HPDE6-E6E7 (cell line): ENCODE measurements at regions not wholly inside any gene's neighbourhood (a gene's known extent, or its start where the extent isn't known, plus 50 kb on each side); places are given as distances from the start of the nearest gene placed in this dataset.

Experiments used
- DNase-seq: peaks from one replicate; pipeline ENCODE4 v3.0.0; 2011; ENCODE audit warnings: missing footprints; ENCODE audit errors: extremely low spot score

DNA sequence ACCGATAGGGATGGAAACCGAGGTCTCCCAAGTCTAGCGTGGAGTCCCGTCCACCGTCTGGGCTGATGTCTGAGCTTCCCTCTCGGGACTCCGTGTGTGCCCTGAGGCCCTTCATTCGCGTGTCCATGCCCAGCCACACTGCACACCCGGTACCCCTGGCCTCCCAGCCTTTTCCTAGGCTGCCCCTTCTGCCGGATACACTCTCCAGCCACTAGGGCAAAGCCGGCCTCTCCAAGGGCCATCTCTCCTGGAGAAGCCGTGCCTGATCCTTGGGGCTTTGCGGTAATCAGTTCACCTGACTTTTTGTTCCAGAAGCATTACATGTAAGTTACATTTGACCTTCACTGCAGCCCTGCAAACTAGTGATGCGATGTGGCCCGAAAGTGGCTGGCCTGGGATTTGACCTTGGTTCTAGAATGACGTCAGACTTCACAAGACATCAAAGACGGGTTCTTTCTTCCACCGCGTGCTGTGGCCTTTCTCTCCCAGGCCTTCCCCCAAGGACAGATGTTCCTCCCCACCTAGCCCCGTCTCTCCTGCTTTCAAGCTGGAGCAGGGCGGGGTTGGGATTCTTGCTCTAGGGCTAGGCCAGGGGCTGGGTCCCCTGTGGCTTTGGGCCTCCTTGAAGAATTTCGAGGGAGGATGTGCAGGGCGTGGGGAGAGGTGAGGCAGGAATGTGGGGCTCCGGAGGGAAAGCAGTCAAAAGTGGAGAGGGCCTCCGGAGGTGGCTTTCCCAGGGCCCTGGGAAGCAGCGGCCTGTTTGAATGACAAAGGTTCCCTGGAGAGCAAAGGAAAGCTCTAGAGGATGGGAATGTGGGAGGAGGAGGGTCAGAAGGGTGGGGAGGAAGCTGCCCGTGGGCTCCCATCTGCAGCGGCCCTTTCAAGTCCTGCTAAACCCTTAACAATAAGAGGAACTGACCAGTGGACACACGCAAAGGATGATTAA lies 49.7 kb upstream of the SLC2A1 start:
- DNase-seq: no peak
